ENCODE measurements at regions not wholly inside any gene's neighbourhood (a gene's known extent, or its start where the extent isn't known, plus 50 kb on each side); places are given as distances from the start of the nearest gene placed in this dataset.

DNA sequence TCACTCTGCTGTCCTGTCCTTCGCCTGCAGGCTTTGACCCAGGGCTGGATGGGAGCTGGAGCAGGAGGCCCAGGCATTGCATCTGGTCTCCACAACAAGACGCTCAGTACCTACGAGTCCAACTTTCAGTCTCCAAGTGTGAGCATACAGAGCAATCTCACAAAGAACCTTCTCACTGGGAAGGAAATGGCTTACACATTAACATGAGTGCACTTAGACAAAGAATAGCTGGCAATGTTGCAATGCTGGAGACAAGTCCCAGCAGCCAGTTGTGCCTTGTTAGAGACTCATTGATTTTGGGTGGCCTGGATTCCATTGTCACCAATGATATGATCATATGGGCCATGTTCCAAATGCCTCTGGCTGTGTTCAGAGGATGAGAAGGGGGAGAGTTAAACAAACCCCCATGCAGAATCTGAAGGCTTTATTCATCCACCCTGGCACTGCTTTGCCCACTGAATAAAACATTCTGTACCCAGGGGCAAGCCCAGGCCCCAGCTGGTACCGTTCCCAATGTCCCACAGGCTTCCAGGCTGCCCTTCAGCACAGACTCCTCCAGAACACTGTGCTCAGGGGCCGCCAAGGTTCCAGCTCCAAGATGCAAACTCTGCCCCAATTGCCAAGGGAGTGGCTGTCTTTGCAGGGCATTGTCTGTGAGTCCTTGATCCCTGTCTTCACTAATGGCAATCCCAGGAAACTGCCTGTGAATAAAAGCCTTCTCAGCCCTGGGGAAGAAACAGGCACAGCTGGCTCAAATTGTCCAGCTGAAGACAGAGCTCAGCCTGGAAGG is 185.5 kb downstream of the HSD17B3 start:
- TF ChIP-seq, protein P1, sequence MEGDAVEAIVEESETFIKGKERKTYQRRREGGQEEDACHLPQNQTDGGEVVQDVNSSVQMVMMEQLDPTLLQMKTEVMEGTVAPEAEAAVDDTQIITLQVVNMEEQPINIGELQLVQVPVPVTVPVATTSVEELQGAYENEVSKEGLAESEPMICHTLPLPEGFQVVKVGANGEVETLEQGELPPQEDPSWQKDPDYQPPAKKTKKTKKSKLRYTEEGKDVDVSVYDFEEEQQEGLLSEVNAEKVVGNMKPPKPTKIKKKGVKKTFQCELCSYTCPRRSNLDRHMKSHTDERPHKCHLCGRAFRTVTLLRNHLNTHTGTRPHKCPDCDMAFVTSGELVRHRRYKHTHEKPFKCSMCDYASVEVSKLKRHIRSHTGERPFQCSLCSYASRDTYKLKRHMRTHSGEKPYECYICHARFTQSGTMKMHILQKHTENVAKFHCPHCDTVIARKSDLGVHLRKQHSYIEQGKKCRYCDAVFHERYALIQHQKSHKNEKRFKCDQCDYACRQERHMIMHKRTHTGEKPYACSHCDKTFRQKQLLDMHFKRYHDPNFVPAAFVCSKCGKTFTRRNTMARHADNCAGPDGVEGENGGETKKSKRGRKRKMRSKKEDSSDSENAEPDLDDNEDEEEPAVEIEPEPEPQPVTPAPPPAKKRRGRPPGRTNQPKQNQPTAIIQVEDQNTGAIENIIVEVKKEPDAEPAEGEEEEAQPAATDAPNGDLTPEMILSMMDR (IDR thresholded peaks at IDR 0.05; ENCODE audit: borderline replicate concordance, insufficient read depth, low read depth, low read length), result no peak
- H3K4me3 ChIP-seq (ENCODE audit: low read depth, low read length), result no peak overlapping the region

DNA sequence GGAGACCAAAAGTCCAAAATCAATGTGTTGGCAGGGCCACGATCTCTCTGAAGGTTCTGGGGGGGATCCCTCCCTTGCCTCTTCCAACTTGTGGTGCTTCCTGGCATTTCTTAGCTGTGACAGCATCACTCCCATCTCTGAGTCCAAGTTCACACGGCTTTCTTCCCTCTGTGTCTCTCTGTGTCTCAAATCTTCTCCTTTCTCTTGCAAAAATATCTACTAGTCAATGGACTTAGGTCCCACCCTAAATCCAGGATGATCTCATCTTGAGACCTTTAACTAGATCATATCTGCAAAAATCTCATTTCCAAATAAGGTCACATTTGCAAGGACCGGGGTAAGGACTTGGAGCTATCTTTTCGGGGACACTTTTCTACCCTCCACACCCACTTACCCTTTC is 186.1 kb downstream of the HSD17B3 start:
- TF ChIP-seq, protein P1 (IDR thresholded peaks at IDR 0.05; ENCODE audit: borderline replicate concordance, insufficient read depth, low read depth, low read length), result no peak
- H3K4me3 ChIP-seq (ENCODE audit: low read depth, low read length), result no peak overlapping the region

DNA sequence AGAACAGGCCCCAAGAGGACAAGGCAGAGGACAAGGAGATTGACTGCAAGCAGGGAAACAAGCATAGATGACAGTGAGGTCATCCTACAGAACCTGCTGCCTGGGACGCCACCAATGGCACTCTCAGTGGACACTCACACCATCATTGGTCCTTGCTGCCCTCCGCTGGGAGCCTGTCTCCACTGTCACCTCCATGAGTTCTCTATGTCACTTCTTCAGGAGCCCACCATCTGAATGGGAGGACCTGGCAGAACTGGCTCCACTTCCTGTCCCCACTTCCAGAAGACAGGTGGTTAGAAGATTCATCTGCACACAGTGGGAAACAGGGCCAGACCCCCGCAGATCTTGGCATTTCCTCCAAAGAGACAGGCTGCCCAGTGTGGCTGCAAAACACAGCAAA is 188.9 kb downstream of the HSD17B3 start:
- TF ChIP-seq, protein P1 (IDR thresholded peaks at IDR 0.05; ENCODE audit: borderline replicate concordance, insufficient read depth, low read depth, low read length), result no peak
- no peak overlapping the region for H3K4me3 ChIP-seq (ENCODE audit: low read depth, low read length)

DNA sequence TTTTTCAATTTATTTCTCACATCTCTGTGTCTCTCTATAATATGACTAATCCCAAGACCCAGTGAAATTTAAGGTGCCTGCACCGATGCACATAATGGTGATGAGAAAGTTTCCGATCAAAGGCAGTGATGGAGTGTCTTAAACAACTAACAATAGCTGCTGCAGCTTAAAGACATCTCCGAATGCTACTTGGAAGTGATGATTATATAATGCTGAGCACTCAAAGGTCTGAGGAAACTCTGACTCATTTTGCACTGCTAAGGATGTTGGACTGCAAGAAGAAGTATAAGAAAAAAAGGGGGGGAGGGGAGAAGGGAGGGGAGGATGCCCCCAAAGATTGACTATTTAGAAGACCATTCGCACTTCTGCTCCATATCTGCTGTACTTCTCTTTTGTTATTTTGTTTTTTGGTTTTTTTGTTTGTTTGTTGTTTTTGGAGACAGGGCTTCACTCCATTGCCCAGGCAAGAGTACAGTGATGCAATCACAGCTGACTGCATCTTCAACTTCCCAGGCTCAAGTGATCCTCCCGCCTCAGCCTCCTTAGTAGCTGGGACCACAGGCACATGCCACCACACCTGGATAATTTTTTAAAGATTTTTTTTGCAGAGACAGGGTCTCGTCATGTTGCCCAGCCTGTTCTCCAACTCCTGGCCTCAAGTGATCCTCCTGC is 192.2 kb downstream of the HSD17B3 start:
- TF ChIP-seq, protein P1 (IDR thresholded peaks at IDR 0.05; ENCODE audit: borderline replicate concordance, insufficient read depth, low read depth, low read length), result no peak
- H3K4me3 ChIP-seq (ENCODE audit: low read depth, low read length), result no peak overlapping the region

DNA sequence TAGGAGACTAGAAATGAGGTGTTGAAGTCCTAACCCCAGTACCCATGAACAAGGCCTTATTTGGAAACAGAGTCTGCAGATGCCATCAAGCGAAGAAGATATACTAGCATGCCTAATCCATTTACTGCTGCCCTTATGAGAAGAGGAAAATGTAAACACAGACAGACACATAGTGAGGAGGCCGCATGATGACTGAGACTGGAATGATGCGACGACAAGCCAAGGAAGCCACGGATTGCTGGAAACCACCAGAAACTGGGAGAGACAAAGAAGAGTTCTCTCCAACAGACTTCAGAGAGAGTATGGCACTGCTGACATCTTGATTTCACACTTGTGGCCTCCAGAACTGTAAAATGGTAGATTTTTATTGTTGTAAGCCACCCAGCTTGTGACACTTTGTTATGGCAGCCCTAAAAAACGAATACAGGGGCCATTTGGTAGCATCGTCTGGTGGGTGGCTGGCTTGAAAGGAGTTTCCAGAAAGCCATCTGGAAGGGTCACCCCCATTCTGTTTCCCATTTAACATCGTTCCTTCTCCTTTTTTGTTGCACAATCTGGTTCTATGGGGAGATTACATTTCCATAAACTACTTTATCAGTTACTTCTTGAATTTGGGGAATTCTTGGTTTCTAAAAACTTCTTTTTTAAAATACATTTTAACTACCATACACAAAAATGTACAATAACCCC is 193.1 kb downstream of the HSD17B3 start:
- TF ChIP-seq, protein P1 (IDR thresholded peaks at IDR 0.05; ENCODE audit: borderline replicate concordance, insufficient read depth, low read depth, low read length), result no peak
- H3K4me3 ChIP-seq (ENCODE audit: low read depth, low read length), result no peak overlapping the region

DNA sequence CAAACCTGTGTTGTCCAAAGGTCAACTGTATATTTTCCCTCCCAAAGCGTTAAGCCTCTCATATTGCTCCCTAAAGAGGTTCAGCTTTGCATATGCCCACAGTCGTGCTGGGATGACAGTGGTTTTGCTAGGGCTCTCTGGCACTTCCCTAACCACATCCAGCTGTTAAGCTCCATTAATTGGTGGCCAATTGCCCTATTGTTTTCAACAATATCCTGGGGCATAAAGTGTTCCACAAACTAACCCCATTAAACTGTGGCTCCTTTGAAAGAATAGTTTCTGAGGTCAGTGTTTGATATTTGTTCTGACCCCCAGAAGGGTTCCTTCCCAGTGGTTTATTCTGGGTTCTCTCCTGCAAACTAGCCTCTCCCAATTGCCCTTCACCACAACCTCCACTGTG is 194.5 kb downstream of the HSD17B3 start:
- TF ChIP-seq, protein P1 (IDR thresholded peaks at IDR 0.05; ENCODE audit: borderline replicate concordance, insufficient read depth, low read depth, low read length), result no peak
- no peak overlapping the region for H3K4me3 ChIP-seq (ENCODE audit: low read depth, low read length)

Data from GM12875 (cell line).